ENCODE measurements at regions not wholly inside any gene's neighbourhood (a gene's known extent, or its start where the extent isn't known, plus 50 kb on each side); places are given as distances from the start of the nearest gene placed in this dataset.
"Not testable (repeated sequence)": the region's sequence is repeated elsewhere in the genome, so short reads cannot be mapped to it uniquely, and the experiment has no call there.

DNA sequence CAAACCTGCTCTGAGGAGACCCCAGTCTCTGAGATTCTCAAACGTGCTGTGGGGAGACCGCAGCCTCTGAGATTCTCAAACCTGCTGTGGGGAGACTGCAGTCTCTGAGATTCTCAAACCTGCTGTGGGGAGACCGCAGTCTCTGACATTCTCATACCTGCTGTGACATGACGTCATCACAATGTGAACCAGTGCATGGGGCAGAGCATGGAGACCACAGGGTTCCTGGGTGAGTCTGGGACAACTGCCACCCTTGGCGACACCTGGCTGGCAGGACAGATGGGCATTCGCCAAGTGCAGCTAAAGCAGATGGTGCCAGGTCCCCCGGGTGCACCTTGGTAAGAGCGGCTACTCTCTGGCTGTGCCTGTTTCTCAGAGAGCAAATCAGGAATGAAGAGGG lies 98.8 kb downstream of the DLL1 start:
- TF ChIP-seq POLR2A (IDR thresholded peaks at IDR 0.05) = not testable (repeated sequence)
- TF ChIP-seq, protein P1, sequence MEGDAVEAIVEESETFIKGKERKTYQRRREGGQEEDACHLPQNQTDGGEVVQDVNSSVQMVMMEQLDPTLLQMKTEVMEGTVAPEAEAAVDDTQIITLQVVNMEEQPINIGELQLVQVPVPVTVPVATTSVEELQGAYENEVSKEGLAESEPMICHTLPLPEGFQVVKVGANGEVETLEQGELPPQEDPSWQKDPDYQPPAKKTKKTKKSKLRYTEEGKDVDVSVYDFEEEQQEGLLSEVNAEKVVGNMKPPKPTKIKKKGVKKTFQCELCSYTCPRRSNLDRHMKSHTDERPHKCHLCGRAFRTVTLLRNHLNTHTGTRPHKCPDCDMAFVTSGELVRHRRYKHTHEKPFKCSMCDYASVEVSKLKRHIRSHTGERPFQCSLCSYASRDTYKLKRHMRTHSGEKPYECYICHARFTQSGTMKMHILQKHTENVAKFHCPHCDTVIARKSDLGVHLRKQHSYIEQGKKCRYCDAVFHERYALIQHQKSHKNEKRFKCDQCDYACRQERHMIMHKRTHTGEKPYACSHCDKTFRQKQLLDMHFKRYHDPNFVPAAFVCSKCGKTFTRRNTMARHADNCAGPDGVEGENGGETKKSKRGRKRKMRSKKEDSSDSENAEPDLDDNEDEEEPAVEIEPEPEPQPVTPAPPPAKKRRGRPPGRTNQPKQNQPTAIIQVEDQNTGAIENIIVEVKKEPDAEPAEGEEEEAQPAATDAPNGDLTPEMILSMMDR (IDR thresholded peaks at IDR 0.05) = not testable (repeated sequence)

Data from testis (tissue), 2 donors.